K562 (cell line): ENCODE measurements at regions not wholly inside any gene's neighbourhood (a gene's known extent, or its start where the extent isn't known, plus 50 kb on each side); places are given as distances from the start of the nearest gene placed in this dataset.

Experiments
- FOSL1 ChIP-seq: fragments of 200-800 bp; sonication (Bioruptor generic); conservative IDR thresholded peaks from 2 replicates; pipeline ENCODE4 v1.6.1; 2016; ENCODE audit warnings: missing genetic modification characterization, missing compliant biosample characterization
- GTF2E2 ChIP-seq: fragments of 200-800 bp; sonication (Bioruptor generic); IDR thresholded peaks from 2 replicates; pipeline ENCODE4 v1.6.1; 2016; ENCODE audit warnings: missing genetic modification characterization, missing compliant biosample characterization
- PATZ1 ChIP-seq: fragments of 250-450 bp; sonication (Bioruptor Pico); IDR thresholded peaks from 2 replicates; pipeline ENCODE4 v1.5.0; 2020; ENCODE audit warnings: mild to moderate bottlenecking, borderline replicate concordance
- RFX5 ChIP-seq: IDR thresholded peaks from 2 replicates; pipeline ENCODE4 v1.6.1; 2011; ENCODE audit warnings: low read depth, mild to moderate bottlenecking, improper control_type of control experiment, low read length
- ZBTB40 ChIP-seq, 2 experiments: fragments of 450-650 bp in 1 of 2; sonication (generic) in 1 of 2; formaldehyde crosslinking in 1 of 2; IDR thresholded peaks; 2 replicates each; pipeline versions ENCODE4 v1.7.1 to v1.9.0; 2016 to 2022; ENCODE audit warnings: inconsistent platforms in 1 of 2, mild to moderate bottlenecking in 1 of 2, missing genetic modification reagents in 1 of 2
- ZNF408 ChIP-seq: fragments of 250-450 bp; sonication (Bioruptor Pico); IDR thresholded peaks from 2 replicates; pipeline ENCODE4 v1.4.0; 2020; ENCODE audit warnings: low read depth, mild to moderate bottlenecking, moderate library complexity
- ZZZ3 ChIP-seq: fragments of 450-650 bp; IDR thresholded peaks from 2 replicates; pipeline ENCODE4 v1.6.1; 2016; ENCODE audit warnings: antibody characterized with exemption, mild to moderate bottlenecking, moderate library complexity

DNA sequence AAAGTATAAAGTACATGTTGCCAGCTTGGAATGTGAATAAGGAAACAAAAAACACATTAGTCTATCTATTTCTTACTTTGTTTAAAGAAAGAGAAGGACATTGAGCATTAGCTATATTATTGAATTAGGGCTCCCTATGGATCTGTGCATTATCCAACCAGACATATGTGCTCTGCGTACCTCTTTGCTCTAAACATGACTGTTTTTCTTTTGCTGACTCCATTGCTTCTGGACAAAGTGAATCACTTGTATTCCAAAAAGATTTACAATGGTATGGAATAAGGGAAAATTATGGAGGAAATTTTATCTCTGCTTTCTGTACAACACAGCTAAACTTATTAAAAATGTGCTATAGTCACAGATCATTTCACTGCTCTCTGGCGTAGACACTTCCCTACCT lies 727.8 kb upstream of the LCORL start (continued):
- TF ChIP-seq ZBTB40 (IDR thresholded peaks at IDR 0.05) (no peak), ZBTB40 (CRISPR knock-in tag; IDR thresholded peaks at IDR 0.05) (no peak), FOSL1 (tag) (no peak), GTF2E2 (no peak), RFX5 (no peak), PATZ1 (CRISPR knock-in tag) (no peak), ZNF408 (CRISPR knock-in tag) (no peak), ZZZ3 (no peak)
